HG02763 (cell line): ENCODE measurements at regions not wholly inside any gene's neighbourhood (a gene's known extent, or its start where the extent isn't known, plus 50 kb on each side); places are given as distances from the start of the nearest gene placed in this dataset.
A peak's percentile ranks its signal among the peaks of the same experiment; 100 is the strongest.

Experiments used
- ATAC-seq: cut with Tn5 transposase; IDR thresholded peaks from one replicate; pipeline ENCODE4 v1.9.1; 2021; ENCODE audit warnings: mild to moderate bottlenecking, moderate library complexity; ENCODE audit not compliant: unreplicated experiment

GRCh38 chr1:212557739-212558692 lies 50.5 kb upstream of the ATF3 start:
- no peak for ATAC-seq

- peak; percentile 96 for ATAC-seq
These were observed 49.7 kb upstream of the ATF3 start for GRCh38 chr1:212558693-212559480.
